SK-N-MC (cell line): ENCODE measurements at regions not wholly inside any gene's neighbourhood (a gene's known extent, or its start where the extent isn't known, plus 50 kb on each side); places are given as distances from the start of the nearest gene placed in this dataset.

Experiments
- EZH2 ChIP-seq: fragments of 200-600 bp; sonication (generic); IDR thresholded peaks from one replicate; pipeline ENCODE4 v1.6.1; 2017; ENCODE audit warnings: antibody characterized with exemption
- POLR2AphosphoS5 ChIP-seq: IDR thresholded peaks from 2 replicates; pipeline ENCODE4 v1.6.1; 2012; ENCODE audit warnings: mild to moderate bottlenecking, low read depth, low read length, borderline replicate concordance

- TF ChIP-seq POLR2AphosphoS5: no peak
- TF ChIP-seq EZH2: no peak
Measured at GRCh38 chr1:91613595-91613994, 112.9 kb downstream of the CDC7 start.
